Spleen (tissue), 11 donors: ENCODE measurements at regions not wholly inside any gene's neighbourhood (a gene's known extent, or its start where the extent isn't known, plus 50 kb on each side); places are given as distances from the start of the nearest gene placed in this dataset.

Experiments used
- DNase-seq: peaks from one replicate; pipeline ENCODE4 v3.0.0-alpha.2; 2020
- H3K27ac ChIP-seq, 8 donors: fragments of 200-600 bp; sonication (generic) in 7 of 8; 1 replicate in 4 of 8; 2 replicates in 4 of 8; pipeline versions ENCODE4 v1.5.0 to v1.8.0; 2016 to 2021; ENCODE audit warnings: inconsistent platforms in 4 of 8, mild to moderate bottlenecking in 4 of 8, moderate library complexity in 1 of 8
- H3K27me3 ChIP-seq, 7 donors: fragments of 200-600 bp; sonication (generic) in 6 of 7; replicated peaks in 1 of 7; 1 replicate in 4 of 7; 2 replicates in 3 of 7; pipeline versions ENCODE4 v1.5.0 to v1.8.0; 2016 to 2021; ENCODE audit warnings: inconsistent platforms in 3 of 7, mild to moderate bottlenecking in 1 of 7
- H3K36me3 ChIP-seq, 6 donors: fragments of 200-600 bp; sonication (generic) in 5 of 6; 1 replicate in 4 of 6; 2 replicates in 2 of 6; pipeline versions ENCODE4 v1.5.0 to v1.8.0; 2016 to 2021; ENCODE audit warnings: inconsistent platforms in 2 of 6
- H3K4me1 ChIP-seq, 6 donors: fragments of 200-600 bp; sonication (generic) in 5 of 6; 1 replicate in 3 of 6; 2 replicates in 3 of 6; pipeline versions ENCODE4 v1.5.0 to v1.8.0; 2016 to 2021; ENCODE audit warnings: inconsistent platforms in 3 of 6
- H3K4me3 ChIP-seq, 8 donors: fragments of 200-600 bp; sonication (generic) in 7 of 8; 1 replicate in 4 of 8; 2 replicates in 4 of 8; pipeline versions ENCODE4 v1.5.0 to v1.8.0; 2016 to 2021; ENCODE audit warnings: inconsistent platforms in 4 of 8, mild to moderate bottlenecking in 4 of 8, moderate library complexity in 2 of 8
- H3K9me3 ChIP-seq, 8 donors: fragments of 200-600 bp; sonication (generic) in 7 of 8; 1 replicate in 4 of 8; 2 replicates in 4 of 8; pipeline versions ENCODE4 v1.5.0 to v1.8.0; 2016 to 2021; ENCODE audit warnings: inconsistent platforms in 4 of 8
- POLR2A ChIP-seq, 3 donors: fragments of 450-650 bp; IDR thresholded peaks; one replicate each; pipeline ENCODE4 v1.5.1; 2017; ENCODE audit warnings: antibody characterized with exemption in 3 of 3, mild to moderate bottlenecking in 1 of 3
- POLR2AphosphoS5 ChIP-seq, 3 donors: sonication (generic); formaldehyde crosslinking; IDR thresholded peaks; one replicate each; pipeline ENCODE4 v1.5.1; 2017; ENCODE audit warnings: antibody characterized with exemption in 3 of 3
- WGBS, 5 donors: extraction: QIAGEN DNeasy Blood & Tissue Kit in 3 of 5; methylation state at CpG; one replicate each; pipeline versions ENCODE4 v1.1.5 to v1.1.7; 2013 to 2018; 5-methylcytosine and 5-hydroxymethylcytosine counted together
- intact Hi-C: fragments of 100-400 bp; cut with DNase I; formaldehyde crosslinking; loops from one replicate; pipeline ENCODE4 v1.15.0; 2023; ENCODE audit warnings: low total_unique reads
- TF ChIP-seq, protein P1 (sequence below), 11 experiments: fragments of 200-600 bp in 7 of 11; fragments of 450-650 bp in 4 of 11; sonication (generic) in 4 of 11; IDR thresholded peaks in 8 of 11; conservative IDR thresholded peaks in 3 of 11; 1 replicate in 7 of 11; 2 replicates in 4 of 11; pipeline versions ENCODE4 v1.4.0 to v1.8.0; 2016 to 2021; ENCODE audit warnings: antibody characterized with exemption in 11 of 11, inconsistent platforms in 4 of 11, mild to moderate bottlenecking in 1 of 11
- donor health status: healthy with polysubstance abuse.
- donor health status: DM: no; HTN: no; CAD: no; lungs with moderate emphysema.
- donor health status: DM: no; HTN: no; CAD: no.
- donor health status: Bipolar disorder and iron deficiency.
- donor health status: healthy.
- donor health status: DM: no; HTN: no; CAD: no.
- donor health status: DM: yes; HTN: yes; CAD: no.

DNA sequence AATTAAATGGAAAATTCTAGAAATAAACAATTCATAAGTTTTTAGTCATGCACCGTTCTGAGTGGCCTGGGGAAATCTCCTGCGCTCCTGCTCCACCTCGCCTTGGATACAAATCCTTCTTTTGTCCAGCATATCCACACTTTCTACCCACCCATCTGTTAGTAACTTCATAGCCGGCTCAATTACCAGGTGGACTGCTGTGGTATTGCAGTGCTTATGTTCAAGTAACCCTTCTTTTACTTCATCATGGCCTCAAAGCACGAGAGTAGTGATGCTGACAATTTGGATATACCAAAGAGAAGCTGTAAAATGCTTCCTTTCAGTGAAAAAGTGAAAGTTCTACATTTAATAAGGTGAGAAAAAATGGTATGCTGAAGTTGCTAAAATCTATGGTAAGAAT, 142.3 kb upstream of the CHL1 start:
- no peak for TF ChIP-seq POLR2AphosphoS5 (IDR thresholded peaks at IDR 0.05)
- TF ChIP-seq POLR2A (IDR thresholded peaks at IDR 0.05): no peak
- TF ChIP-seq, protein P1, sequence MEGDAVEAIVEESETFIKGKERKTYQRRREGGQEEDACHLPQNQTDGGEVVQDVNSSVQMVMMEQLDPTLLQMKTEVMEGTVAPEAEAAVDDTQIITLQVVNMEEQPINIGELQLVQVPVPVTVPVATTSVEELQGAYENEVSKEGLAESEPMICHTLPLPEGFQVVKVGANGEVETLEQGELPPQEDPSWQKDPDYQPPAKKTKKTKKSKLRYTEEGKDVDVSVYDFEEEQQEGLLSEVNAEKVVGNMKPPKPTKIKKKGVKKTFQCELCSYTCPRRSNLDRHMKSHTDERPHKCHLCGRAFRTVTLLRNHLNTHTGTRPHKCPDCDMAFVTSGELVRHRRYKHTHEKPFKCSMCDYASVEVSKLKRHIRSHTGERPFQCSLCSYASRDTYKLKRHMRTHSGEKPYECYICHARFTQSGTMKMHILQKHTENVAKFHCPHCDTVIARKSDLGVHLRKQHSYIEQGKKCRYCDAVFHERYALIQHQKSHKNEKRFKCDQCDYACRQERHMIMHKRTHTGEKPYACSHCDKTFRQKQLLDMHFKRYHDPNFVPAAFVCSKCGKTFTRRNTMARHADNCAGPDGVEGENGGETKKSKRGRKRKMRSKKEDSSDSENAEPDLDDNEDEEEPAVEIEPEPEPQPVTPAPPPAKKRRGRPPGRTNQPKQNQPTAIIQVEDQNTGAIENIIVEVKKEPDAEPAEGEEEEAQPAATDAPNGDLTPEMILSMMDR (IDR thresholded peaks at IDR 0.05 in 8 of 11, conservative IDR thresholded peaks at IDR 0.05 in 3 of 11): no peak
- no peak overlapping the region for H3K27ac ChIP-seq
- intact Hi-C loops: no loop called here
- WGBS, 5 donors: 73 to 90% (median 85%) methylated on average over 5 of the region's 5 CpGs
- H3K4me3 ChIP-seq: no peak overlapping the region
- H3K9me3 ChIP-seq: peaks cover 0 to 10% (median 2%) of the 10 kb centered on the region in 8 donors
- no peaks in the 10 kb centered on the region for H3K4me1 ChIP-seq
- H3K27me3 ChIP-seq: no peaks in the 10 kb centered on the region
- DNase-seq: no peak
- H3K36me3 ChIP-seq: no peaks in the 10 kb centered on the region

DNA sequence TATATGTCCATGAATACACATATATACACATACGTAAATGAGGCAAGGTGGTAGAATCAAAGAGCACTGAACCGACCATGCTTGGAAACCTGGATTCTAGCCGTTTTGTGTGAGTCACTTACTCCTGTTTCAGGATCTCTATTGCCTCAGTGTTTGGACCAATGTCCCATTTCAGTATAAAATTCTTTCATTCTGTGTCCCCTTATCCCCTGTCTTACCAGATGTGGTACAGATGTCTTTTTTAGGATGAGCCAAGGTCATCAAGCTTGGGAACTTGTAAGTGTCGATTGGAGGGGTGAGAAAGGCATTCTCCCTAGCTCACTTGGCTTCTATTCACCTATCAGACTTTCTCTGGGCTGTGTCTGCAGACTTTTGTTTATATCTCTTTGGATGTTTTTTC, 139.9 kb upstream of the CHL1 start:
- no peak for TF ChIP-seq POLR2AphosphoS5 (IDR thresholded peaks at IDR 0.05)
- TF ChIP-seq, protein P1 (IDR thresholded peaks at IDR 0.05 in 8 of 11, conservative IDR thresholded peaks at IDR 0.05 in 3 of 11): no peak
- no peak for TF ChIP-seq POLR2A (IDR thresholded peaks at IDR 0.05)
- peaks cover 0 to 3% (median 0%) of the 10 kb centered on the region in 8 donors for H3K9me3 ChIP-seq
- H3K36me3 ChIP-seq: no peaks in the 10 kb centered on the region
- no peaks in the 10 kb centered on the region for H3K4me1 ChIP-seq
- WGBS, 5 donors: 81 to 91% (median 84%) methylated on average over 4 of the region's 4 CpGs
- H3K27me3 ChIP-seq: no peaks in the 10 kb centered on the region
- DNase-seq: no peak
- intact Hi-C loops: no loop called here
- H3K4me3 ChIP-seq: no peak overlapping the region
- no peak overlapping the region for H3K27ac ChIP-seq

DNA sequence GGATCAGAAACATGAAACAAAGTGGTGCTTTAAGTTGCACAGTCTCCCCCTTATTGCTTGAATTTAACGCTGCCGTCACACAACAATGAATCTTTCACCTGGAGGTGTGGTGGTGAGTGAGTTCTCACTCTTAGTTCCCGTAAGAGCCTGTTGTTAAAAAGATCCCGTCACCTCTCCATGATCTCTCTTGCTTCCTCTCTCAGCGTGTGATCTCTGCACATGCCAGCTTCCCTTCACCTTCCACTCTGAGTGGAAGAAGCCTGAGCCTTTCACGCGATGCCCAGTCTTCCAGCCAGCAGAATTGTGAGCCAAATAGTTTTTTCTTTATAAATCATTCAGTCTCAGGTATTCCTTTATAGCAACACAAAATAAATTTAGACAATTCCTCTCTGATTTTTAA, 136.7 kb upstream of the CHL1 start:
- Histone ChIP-seq H3K27me3 (no peaks in the 10 kb centered on the region), H3K27ac (no peak overlapping the region), H3K9me3 (no peaks in the 10 kb centered on the region), H3K4me1 (no peaks in the 10 kb centered on the region), H3K4me3 (no peak overlapping the region), H3K36me3 (no peaks in the 10 kb centered on the region)
- no peak for DNase-seq
- no peak for TF ChIP-seq POLR2A (IDR thresholded peaks at IDR 0.05)
- TF ChIP-seq, protein P1 (IDR thresholded peaks at IDR 0.05 in 8 of 11, conservative IDR thresholded peaks at IDR 0.05 in 3 of 11): no peak
- TF ChIP-seq POLR2AphosphoS5 (IDR thresholded peaks at IDR 0.05): no peak
- intact Hi-C loops: no loop called here
- 66 to 80% (median 68%) methylated on average over 7 of the region's 7 CpGs for WGBS, 5 donors

DNA sequence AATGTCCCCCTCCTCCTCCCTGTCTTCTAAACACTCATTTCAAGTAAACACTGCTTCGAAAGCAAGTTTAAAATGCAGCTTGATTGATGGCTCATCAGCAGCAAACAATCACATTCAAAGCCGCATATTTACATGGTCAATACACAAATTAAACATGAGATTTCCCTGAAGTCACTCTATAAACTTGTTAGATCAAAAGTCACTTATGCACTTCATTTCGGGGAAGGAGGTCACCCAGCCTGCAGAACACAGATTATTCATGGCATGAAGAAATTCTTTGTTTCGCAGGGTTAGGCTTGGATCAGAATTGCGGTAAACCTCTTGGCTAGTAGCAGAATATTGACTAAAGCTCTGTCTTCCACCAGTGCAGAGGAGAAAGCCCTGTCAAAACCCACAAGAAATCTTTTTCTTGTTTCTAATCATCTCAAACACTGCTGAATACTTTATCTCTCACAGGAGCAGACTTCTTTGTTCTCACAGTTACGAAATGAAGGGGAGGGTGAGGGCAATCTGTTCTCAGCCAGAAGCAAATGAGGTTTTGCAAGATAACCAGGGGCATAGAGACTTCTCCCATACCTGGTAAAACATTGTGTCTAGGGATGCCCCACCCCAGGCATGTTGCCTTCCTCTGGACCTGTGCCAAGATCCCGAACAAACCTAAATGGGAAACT, 133.3 kb upstream of the CHL1 start:
- intact Hi-C loops: no loop called here
- Histone ChIP-seq H3K4me1 (no peaks in the 10 kb centered on the region), H3K9me3 (no peaks in the 10 kb centered on the region), H3K27ac (no peak overlapping the region), H3K4me3 (no peak overlapping the region), H3K27me3 (no peaks in the 10 kb centered on the region), H3K36me3 (no peaks in the 10 kb centered on the region)
- no peak for DNase-seq
- 76 to 87% (median 77%) methylated on average over 7 of the region's 7 CpGs for WGBS, 5 donors
- TF ChIP-seq POLR2AphosphoS5 (IDR thresholded peaks at IDR 0.05) (no peak), POLR2A (IDR thresholded peaks at IDR 0.05) (no peak)
- TF ChIP-seq, protein P1 (IDR thresholded peaks at IDR 0.05 in 8 of 11, conservative IDR thresholded peaks at IDR 0.05 in 3 of 11): no peak
